Esophagus squamous epithelium (tissue), 4 donors: ENCODE measurements at regions not wholly inside any gene's neighbourhood (a gene's known extent, or its start where the extent isn't known, plus 50 kb on each side); places are given as distances from the start of the nearest gene placed in this dataset.

Experiments used
- CTCF ChIP-seq, 6 experiments: fragments of 450-650 bp in 4 of 6; fragments of 200-600 bp in 2 of 6; sonication (generic) in 2 of 6; IDR thresholded peaks; one replicate each; pipeline ENCODE4 v1.5.1; 2016 to 2019; ENCODE audit warnings: antibody characterized with exemption in 6 of 6, mild to moderate bottlenecking in 4 of 6, moderate library complexity in 4 of 6
- POLR2A ChIP-seq, 4 donors: fragments of 450-650 bp; IDR thresholded peaks; one replicate each; pipeline ENCODE4 v1.6.1; 2017; ENCODE audit warnings: antibody characterized with exemption in 4 of 4, mild to moderate bottlenecking in 4 of 4, moderate library complexity in 3 of 4

- TF ChIP-seq CTCF (IDR thresholded peaks at IDR 0.05) (no peak), POLR2A (IDR thresholded peaks at IDR 0.05) (no peak)
Observed at GRCh38 chr5:56759521-56760216, 55.7 kb upstream of the MAP3K1 start.
